Astrocyte of the cerebellum (primary cell): ENCODE measurements at regions not wholly inside any gene's neighbourhood (a gene's known extent, or its start where the extent isn't known, plus 50 kb on each side); places are given as distances from the start of the nearest gene placed in this dataset.

Experiments
- DNase-seq: peaks from one replicate; pipeline ENCODE4 v3.0.0-alpha.2; 2011; ENCODE audit warnings: low read depth
- H3K4me3 ChIP-seq: 2 replicates; pipeline ENCODE4 v1.5.1; 2011; ENCODE audit warnings: mild to moderate bottlenecking, low read depth, low read length, moderate library complexity
- in situ Hi-C: cut with HindIII; loops from 2 replicates; pipeline ENCODE4 v1.10.0; 2017; ENCODE audit warnings: low sequenced_read_pairs
- TF ChIP-seq, protein P1 (sequence below): IDR thresholded peaks from 2 replicates; pipeline ENCODE4 v1.5.1; 2012; ENCODE audit warnings: low read length, low read depth, moderate library complexity, mild to moderate bottlenecking; ENCODE audit errors: missing control alignments

DNA sequence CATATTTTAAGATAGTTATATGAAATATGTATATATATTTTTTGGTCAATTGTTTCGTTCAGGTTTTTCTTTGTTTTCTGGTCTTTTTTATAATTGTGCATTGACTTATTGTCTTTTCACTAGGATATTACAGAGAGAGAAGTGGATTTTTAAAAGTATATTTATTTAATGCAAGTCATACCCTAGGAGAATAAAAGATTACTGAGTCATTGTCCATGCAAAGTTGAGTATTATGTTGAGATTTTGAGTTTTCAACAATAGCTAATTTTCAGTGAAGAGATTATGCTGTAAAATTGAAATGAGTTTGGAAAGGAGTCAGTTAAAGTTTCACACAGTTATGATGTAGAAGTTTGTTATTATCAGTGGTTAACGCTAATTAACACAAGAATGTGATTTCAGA, 203.6 kb upstream of the SPRED2 start:
- in situ Hi-C loops: loop anchor here (5.0 kb wide), 1 partner anchor 811 kb away; no protein-coding TSS in a partner anchor
- H3K4me3 ChIP-seq: no peak overlapping the region
- TF ChIP-seq, protein P1, sequence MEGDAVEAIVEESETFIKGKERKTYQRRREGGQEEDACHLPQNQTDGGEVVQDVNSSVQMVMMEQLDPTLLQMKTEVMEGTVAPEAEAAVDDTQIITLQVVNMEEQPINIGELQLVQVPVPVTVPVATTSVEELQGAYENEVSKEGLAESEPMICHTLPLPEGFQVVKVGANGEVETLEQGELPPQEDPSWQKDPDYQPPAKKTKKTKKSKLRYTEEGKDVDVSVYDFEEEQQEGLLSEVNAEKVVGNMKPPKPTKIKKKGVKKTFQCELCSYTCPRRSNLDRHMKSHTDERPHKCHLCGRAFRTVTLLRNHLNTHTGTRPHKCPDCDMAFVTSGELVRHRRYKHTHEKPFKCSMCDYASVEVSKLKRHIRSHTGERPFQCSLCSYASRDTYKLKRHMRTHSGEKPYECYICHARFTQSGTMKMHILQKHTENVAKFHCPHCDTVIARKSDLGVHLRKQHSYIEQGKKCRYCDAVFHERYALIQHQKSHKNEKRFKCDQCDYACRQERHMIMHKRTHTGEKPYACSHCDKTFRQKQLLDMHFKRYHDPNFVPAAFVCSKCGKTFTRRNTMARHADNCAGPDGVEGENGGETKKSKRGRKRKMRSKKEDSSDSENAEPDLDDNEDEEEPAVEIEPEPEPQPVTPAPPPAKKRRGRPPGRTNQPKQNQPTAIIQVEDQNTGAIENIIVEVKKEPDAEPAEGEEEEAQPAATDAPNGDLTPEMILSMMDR: no peak
- DNase-seq: no peak

DNA sequence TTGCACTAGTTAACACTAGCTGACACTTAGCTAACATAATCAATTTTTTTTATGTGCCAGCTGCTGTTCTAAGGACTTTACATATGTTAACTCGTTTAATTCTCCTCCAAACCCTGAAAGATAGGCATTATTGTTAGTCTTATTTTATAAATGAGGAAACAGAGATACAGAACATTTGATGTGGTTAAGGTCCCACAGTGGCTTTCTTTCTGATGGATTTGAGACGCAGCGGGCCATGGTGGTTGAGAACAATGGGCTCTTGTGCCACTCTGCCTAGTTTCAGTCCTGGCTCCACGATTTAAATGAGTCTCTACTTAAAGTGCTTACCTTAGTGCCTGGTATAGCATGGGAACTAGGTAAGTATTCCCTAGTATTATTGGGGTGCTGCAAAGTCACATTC, 201.9 kb upstream of the SPRED2 start:
- no peak for DNase-seq
- TF ChIP-seq, protein P1: no peak
- in situ Hi-C loops: no loop called here
- H3K4me3 ChIP-seq: no peak overlapping the region

DNA sequence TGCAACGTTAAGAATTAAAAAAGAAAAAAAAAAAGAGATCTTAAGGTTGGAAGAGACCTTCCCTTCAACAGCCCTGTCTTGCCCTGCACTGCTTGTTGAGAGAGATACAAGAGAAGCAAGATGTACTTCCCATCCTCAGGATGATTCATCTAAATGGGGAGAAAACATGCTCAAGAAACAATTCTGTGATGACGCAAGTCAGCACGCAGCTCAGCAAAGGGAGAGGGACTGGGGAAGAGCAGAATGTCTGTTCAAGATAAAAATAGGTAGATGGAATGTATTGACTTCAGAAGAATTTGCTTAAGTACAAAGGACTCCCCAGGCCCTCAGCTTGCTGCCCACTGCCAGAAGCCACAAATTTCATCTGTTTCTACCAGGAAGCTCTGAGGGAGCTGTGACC, 198.2 kb upstream of the SPRED2 start:
- in situ Hi-C loops: no loop called here
- TF ChIP-seq, protein P1: no peak
- DNase-seq: no peak
- H3K4me3 ChIP-seq: no peak overlapping the region

DNA sequence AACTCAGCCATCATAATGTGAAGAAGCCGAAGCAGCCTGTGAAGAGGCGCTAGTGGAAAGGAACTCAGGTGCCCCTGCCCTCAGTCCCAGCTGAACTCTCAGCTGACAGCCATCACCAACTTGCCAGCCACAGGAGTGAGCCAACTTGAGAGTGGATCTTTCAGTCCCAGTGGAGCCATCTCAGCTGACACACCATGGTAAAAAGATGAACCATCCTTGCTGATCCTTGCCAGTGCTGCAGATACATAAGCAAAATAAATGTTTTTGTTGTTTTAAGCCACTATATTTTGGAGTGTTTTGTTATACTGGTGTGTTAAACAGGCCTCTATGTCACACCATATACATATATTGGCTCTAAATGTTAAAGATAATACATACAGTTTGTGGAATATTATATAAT, 195.8 kb upstream of the SPRED2 start:
- DNase-seq: no peak
- H3K4me3 ChIP-seq: no peak overlapping the region
- TF ChIP-seq, protein P1: no peak
- in situ Hi-C loops: no loop called here

GRCh38 chr2:65626831-65627230, 194.4 kb upstream of the SPRED2 start:
- no peak for DNase-seq
- TF ChIP-seq, protein P1: no peak
- in situ Hi-C loops: no loop called here
- no peak overlapping the region for H3K4me3 ChIP-seq

DNA sequence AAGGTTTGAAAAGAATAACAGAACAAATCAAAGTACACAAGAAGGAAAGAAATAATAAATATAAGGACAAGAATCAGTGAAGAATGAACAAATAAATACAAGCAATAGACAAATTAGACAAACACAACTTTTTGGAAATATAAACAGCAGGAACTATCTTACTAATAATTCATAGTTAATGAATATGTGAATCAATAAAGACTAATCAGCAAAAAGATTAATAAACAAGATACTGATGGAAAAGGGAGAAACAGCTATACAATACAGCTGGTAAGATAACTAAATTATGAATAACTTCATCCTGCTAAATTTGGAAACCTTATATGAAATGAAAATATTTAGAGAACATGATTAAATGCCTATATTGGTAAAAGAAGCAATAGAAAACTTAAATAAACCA, 193.6 kb upstream of the SPRED2 start:
- no peak for DNase-seq
- in situ Hi-C loops: no loop called here
- TF ChIP-seq, protein P1: no peak
- no peak overlapping the region for H3K4me3 ChIP-seq

GRCh38 chr2:65622951-65623535, 190.6 kb upstream of the SPRED2 start:
- DNase-seq: no peak
- in situ Hi-C loops: no loop called here
- H3K4me3 ChIP-seq: no peak overlapping the region
- TF ChIP-seq, protein P1: no peak
